Left lung (tissue), 4 donors: ENCODE measurements at regions not wholly inside any gene's neighbourhood (a gene's known extent, or its start where the extent isn't known, plus 50 kb on each side); places are given as distances from the start of the nearest gene placed in this dataset.

Source experiments
- ATAC-seq: fragments of 200-7000 bp; cut with Tn5 transposase; one replicate; pipeline ENCODE4 v1.9.1; 2020; ENCODE audit warnings: moderate library complexity
- DNase-seq, 4 donors: peaks; one replicate each; pipeline ENCODE4 v3.0.0-alpha.2; 2013 to 2020
- H3K27ac ChIP-seq, 2 donors: fragments of 200-600 bp; sonication (generic) in 1 of 2; one replicate each; pipeline versions ENCODE4 v1.5.0 to v1.8.0; 2020 to 2021
- H3K27me3 ChIP-seq, 2 donors: fragments of 200-600 bp; sonication (generic) in 1 of 2; one replicate each; pipeline versions ENCODE4 v1.5.0 to v1.8.0; 2020 to 2021
- H3K36me3 ChIP-seq, 2 donors: fragments of 200-600 bp; sonication (generic) in 1 of 2; one replicate each; pipeline versions ENCODE4 v1.5.0 to v1.8.0; 2020 to 2021
- H3K4me1 ChIP-seq, 2 donors: fragments of 200-600 bp; one replicate each; pipeline ENCODE4 v1.8.0; 2021
- H3K4me3 ChIP-seq, 2 donors: fragments of 200-600 bp; sonication (generic) in 1 of 2; one replicate each; pipeline versions ENCODE4 v1.5.0 to v1.8.0; 2020 to 2021; ENCODE audit warnings: mild to moderate bottlenecking in 1 of 2
- H3K9me3 ChIP-seq, 2 donors: fragments of 200-600 bp; sonication (generic) in 1 of 2; one replicate each; pipeline versions ENCODE4 v1.5.0 to v1.8.0; 2020 to 2021
- intact Hi-C, 2 donors: fragments of 100-400 bp; cut with DNase I; formaldehyde crosslinking; loops; one replicate each; pipeline versions ENCODE4 v1.11.2 to v1.14.2; 2022
- TF ChIP-seq, protein P1 (sequence below), 2 donors: fragments of 200-600 bp; sonication (generic) in 1 of 2; IDR thresholded peaks; one replicate each; pipeline versions ENCODE4 v1.5.0 to v1.8.0; 2021; ENCODE audit warnings: antibody characterized with exemption in 2 of 2
- donor health status: DM: no; HTN: yes; CAD: no.
- donor health status: DM: no; HTN: no; CAD: no.

DNA sequence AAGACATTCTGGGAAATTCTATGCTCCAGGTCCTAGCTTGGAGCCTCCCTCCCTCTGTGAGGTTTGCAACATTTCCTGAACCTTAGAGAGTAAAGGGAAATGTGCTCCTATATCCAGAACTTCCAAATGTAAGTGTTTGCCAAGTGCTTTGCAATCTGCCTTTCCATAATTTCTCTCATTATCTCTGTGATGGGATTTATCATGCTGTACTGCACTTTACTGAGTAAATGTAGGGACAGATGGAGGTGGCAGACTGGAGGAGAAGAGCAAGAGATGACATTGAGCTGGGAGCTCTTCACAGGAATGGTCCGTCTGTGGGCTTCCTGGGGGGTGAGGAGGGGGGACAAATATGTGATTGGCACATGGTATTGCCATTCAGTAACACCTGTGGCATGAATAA, 184.3 kb downstream of the SOX4 start:
- ATAC-seq (no peak), DNase-seq (no peak)
- TF ChIP-seq, protein P1, sequence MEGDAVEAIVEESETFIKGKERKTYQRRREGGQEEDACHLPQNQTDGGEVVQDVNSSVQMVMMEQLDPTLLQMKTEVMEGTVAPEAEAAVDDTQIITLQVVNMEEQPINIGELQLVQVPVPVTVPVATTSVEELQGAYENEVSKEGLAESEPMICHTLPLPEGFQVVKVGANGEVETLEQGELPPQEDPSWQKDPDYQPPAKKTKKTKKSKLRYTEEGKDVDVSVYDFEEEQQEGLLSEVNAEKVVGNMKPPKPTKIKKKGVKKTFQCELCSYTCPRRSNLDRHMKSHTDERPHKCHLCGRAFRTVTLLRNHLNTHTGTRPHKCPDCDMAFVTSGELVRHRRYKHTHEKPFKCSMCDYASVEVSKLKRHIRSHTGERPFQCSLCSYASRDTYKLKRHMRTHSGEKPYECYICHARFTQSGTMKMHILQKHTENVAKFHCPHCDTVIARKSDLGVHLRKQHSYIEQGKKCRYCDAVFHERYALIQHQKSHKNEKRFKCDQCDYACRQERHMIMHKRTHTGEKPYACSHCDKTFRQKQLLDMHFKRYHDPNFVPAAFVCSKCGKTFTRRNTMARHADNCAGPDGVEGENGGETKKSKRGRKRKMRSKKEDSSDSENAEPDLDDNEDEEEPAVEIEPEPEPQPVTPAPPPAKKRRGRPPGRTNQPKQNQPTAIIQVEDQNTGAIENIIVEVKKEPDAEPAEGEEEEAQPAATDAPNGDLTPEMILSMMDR (IDR thresholded peaks at IDR 0.05) = no peak

DNA sequence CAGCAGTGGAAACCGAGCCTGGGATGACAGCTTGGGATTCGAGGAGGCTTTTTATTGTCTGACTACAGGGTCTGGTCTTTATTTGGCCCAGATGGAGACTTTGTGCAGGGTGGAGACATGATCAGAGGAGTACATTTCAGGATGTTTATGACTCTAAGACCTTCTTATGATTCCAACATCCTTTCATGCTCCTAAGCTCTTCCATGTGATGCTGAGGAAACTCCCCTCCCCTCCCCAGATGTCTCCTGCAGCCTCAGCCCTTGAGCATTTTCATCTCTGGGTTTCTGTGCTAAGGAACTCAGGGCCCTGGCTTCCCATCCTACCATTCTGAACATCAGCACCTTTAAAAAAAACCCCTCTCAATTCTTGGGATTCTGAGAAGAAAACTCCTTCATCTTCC, 186.6 kb downstream of the SOX4 start:
- TF ChIP-seq, protein P1 (IDR thresholded peaks at IDR 0.05) = no peak
- Histone ChIP-seq H3K27me3 (no peaks in the 10 kb centered on the region), H3K4me1 (no peaks in the 10 kb centered on the region), H3K4me3 (no peak overlapping the region), H3K9me3 (no peaks in the 10 kb centered on the region), H3K36me3 (no peaks in the 10 kb centered on the region), H3K27ac (no peak overlapping the region)
- intact Hi-C loops = no loop called here
- ATAC-seq = no peak
- DNase-seq = no peak

More for the DNA sequence above, 184.3 kb downstream of the SOX4 start:
- H3K27ac ChIP-seq = no peak overlapping the region
- H3K9me3 ChIP-seq = no peaks in the 10 kb centered on the region
- no peaks in the 10 kb centered on the region for H3K4me1 ChIP-seq
- H3K36me3 ChIP-seq = no peaks in the 10 kb centered on the region
- no peaks in the 10 kb centered on the region for H3K27me3 ChIP-seq
- intact Hi-C loops = no loop called here
- no peak overlapping the region for H3K4me3 ChIP-seq

DNA sequence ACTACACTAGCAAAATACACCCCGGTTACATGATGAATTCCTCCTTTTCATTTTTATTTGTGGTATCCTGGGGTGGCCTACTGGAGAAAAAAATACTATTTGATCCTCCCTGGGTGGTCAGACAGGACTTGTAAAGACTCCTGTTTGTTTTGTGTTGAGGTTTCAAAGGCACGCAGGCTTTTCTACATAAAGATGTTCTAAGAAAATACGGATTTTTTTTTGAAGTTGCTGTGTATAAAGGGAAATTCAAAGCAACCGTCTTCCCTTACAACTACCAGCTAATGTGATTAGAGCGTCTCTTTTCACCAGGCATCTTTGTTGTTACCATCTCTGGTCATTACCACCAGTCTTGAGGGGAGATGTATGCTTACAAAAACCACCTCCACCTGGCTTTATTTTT, 187.1 kb downstream of the SOX4 start:
- TF ChIP-seq, protein P1 (IDR thresholded peaks at IDR 0.05) = no peak
- Histone ChIP-seq H3K36me3 (no peaks in the 10 kb centered on the region), H3K4me3 (no peak overlapping the region), H3K27ac (no peak overlapping the region), H3K4me1 (no peaks in the 10 kb centered on the region), H3K9me3 (no peaks in the 10 kb centered on the region), H3K27me3 (no peaks in the 10 kb centered on the region)
- intact Hi-C loops = no loop called here
- DNase-seq (no peak), ATAC-seq (no peak)

DNA sequence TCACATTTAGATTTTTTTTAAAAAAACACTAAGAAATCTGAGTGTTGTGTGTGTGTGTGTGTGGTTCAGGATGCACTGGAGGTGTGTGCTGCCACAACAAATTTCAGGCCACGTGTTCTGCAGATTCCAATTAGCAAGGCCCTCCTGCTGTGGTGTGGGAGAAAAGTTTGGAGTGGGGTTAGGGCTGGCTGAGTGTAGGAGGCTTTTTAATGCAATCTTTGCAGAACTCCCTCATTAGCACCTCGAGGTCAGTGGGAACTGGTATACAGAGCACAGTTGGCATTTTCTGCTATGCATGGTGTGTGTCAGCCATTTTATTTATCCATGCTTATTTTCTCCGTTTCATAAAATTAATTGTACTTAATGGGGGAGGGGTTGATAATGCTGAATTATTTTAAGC, 187.6 kb downstream of the SOX4 start:
- Histone ChIP-seq H3K4me1 (no peaks in the 10 kb centered on the region), H3K9me3 (no peaks in the 10 kb centered on the region), H3K4me3 (no peak overlapping the region), H3K27ac (no peak overlapping the region), H3K27me3 (no peaks in the 10 kb centered on the region), H3K36me3 (no peaks in the 10 kb centered on the region)
- TF ChIP-seq, protein P1 (IDR thresholded peaks at IDR 0.05) = no peak
- no peak for ATAC-seq
- DNase-seq = no peak
- intact Hi-C loops = no loop called here

DNA sequence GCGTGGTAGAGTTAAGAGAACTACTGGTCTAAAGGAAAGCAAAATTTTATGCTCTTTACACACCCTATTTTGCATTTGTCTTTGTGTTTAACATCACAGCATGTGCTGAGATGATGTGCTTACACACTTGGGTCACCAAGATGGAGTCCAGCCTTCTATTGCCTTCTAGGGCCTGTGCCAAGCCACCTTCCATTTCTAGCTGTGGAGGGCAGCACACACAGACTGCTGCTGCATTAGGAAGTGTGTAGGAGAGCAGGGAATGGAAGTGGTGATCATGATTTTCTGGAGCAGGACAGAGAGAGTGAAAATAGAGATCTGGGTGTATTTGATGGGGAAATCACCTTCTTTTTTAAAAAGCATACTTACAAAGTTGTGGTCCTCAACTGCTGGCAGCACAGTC, 191.6 kb downstream of the SOX4 start:
- TF ChIP-seq, protein P1 (IDR thresholded peaks at IDR 0.05) = no peak
- ATAC-seq (no peak), DNase-seq (no peak)
- Histone ChIP-seq H3K4me3 (no peak overlapping the region), H3K27me3 (no peaks in the 10 kb centered on the region), H3K27ac (no peak overlapping the region), H3K36me3 (no peaks in the 10 kb centered on the region), H3K4me1 (no peaks in the 10 kb centered on the region), H3K9me3 (no peaks in the 10 kb centered on the region)
- intact Hi-C loops = no loop called here
